GM12878 (cell line): ENCODE measurements at regions not wholly inside any gene's neighbourhood (a gene's known extent, or its start where the extent isn't known, plus 50 kb on each side); places are given as distances from the start of the nearest gene placed in this dataset.

Source experiments
- BHLHE40 ChIP-seq, 2 experiments: fragments of 450-650 bp in 1 of 2; IDR thresholded peaks; 2 replicates each; pipeline ENCODE4 v1.6.1; 2011 to 2017; ENCODE audit warnings: low read depth in 2 of 2, borderline replicate concordance in 1 of 2, improper control_type of control experiment in 1 of 2, low read length in 1 of 2, mild to moderate bottlenecking in 1 of 2
- CHD2 ChIP-seq: IDR thresholded peaks from 2 replicates; pipeline ENCODE4 v1.6.1; 2011; ENCODE audit warnings: low read depth, low read length, improper control_type of control experiment, borderline replicate concordance
- CREB1 ChIP-seq: IDR thresholded peaks from 2 replicates; pipeline ENCODE4 v1.6.1; 2012; ENCODE audit warnings: low read depth, mild to moderate bottlenecking, inconsistent platforms
- CTCF ChIP-seq, 3 experiments: IDR thresholded peaks in 2 of 3; conservative IDR thresholded peaks in 1 of 3; 2 replicates each; pipeline ENCODE4 v1.5.1; 2011; ENCODE audit warnings: low read depth in 3 of 3, low read length in 3 of 3, mild to moderate bottlenecking in 3 of 3, control low read depth in 2 of 3, moderate library complexity in 2 of 3, inconsistent platforms in 1 of 3, mixed read lengths in 1 of 3; ENCODE audit not compliant: control insufficient read depth in 2 of 3, insufficient read depth in 1 of 3; ENCODE audit errors: extremely low read depth in 1 of 3
- MYC ChIP-seq: IDR thresholded peaks from 2 replicates; pipeline ENCODE4 v1.6.1; 2011; ENCODE audit warnings: mild to moderate bottlenecking, low read length, moderate library complexity, inconsistent platforms; ENCODE audit not compliant: insufficient read depth, insufficient replicate concordance, insufficient read length, severe bottlenecking
- POLR2A ChIP-seq: IDR thresholded peaks from 2 replicates; pipeline ENCODE4 v1.6.1; 2011; ENCODE audit warnings: low read depth, mild to moderate bottlenecking, low read length
- RAD21 ChIP-seq: IDR thresholded peaks from 2 replicates; pipeline ENCODE4 v1.6.1; 2011; ENCODE audit warnings: mild to moderate bottlenecking, low read depth, low read length, moderate library complexity; ENCODE audit not compliant: insufficient read depth
- SP1 ChIP-seq: IDR thresholded peaks from one replicate; pipeline ENCODE4 v1.6.1; 2011; ENCODE audit warnings: low read depth, low read length
- TAF1 ChIP-seq: IDR thresholded peaks from 2 replicates; pipeline ENCODE4 v1.6.1; 2011; ENCODE audit warnings: mild to moderate bottlenecking, low read depth, low read length, borderline replicate concordance

GRCh38 chr9:8037745-8038144 lies 238.2 kb upstream of the DMAC1 start:
- no peak for TF ChIP-seq SP1
- no peak for TF ChIP-seq CHD2
- TF ChIP-seq CTCF (IDR thresholded peaks at IDR 0.05 in 2 of 3, conservative IDR thresholded peaks at IDR 0.05 in 1 of 3; ENCODE audit: control insufficient read depth in 2 of 3, extremely low read depth in 1 of 3, insufficient read depth in 1 of 3, low read depth in 3 of 3, low read length in 3 of 3): no peak
- no peak for TF ChIP-seq RAD21
- TF ChIP-seq BHLHE40 (IDR thresholded peaks at IDR 0.05; ENCODE audit: borderline replicate concordance in 1 of 2, low read depth in 2 of 2, low read length in 1 of 2): no peak
- TF ChIP-seq POLR2A: no peak
- TF ChIP-seq MYC: no peak
- no peak for TF ChIP-seq CREB1
- TF ChIP-seq TAF1: no peak
